ENCODE measurements at regions not wholly inside any gene's neighbourhood (a gene's known extent, or its start where the extent isn't known, plus 50 kb on each side); places are given as distances from the start of the nearest gene placed in this dataset.

- no peak for TF ChIP-seq POLR2A (IDR thresholded peaks at IDR 0.05)
- TF ChIP-seq CTCF (IDR thresholded peaks at IDR 0.05) = no peak
Observed at GRCh38 chr7:91719008-91719407, 161.5 kb downstream of the MTERF1 start.
